ENCODE measurements at regions not wholly inside any gene's neighbourhood (a gene's known extent, or its start where the extent isn't known, plus 50 kb on each side); places are given as distances from the start of the nearest gene placed in this dataset.

GRCh38 chr15:62964251-62964650 is 78.3 kb upstream of the TPM1 start:
- Histone ChIP-seq H2AK5ac (ENCODE audit: low read depth, low read length) (no peak overlapping the region), H3K4me2 (ENCODE audit: insufficient read depth, low read length, poor library complexity, severe bottlenecking) (no peak overlapping the region), H2BK5ac (ENCODE audit: low read length) (no peak overlapping the region), H2BK15ac (ENCODE audit: low read length) (no peak overlapping the region), H3K9me3 (replicated peaks in 1 of 2; ENCODE audit: control insufficient read depth in 2 of 2, insufficient read depth in 1 of 2, low read depth in 1 of 2, low read length in 2 of 2) (no peaks in the 10 kb centered on the region), H3K79me1 (ENCODE audit: low read depth, low read length) (no peaks in the 10 kb centered on the region), H3K36me3 (replicated peaks in 1 of 2; ENCODE audit: control insufficient read depth in 2 of 2, insufficient read depth in 2 of 2, low read length in 2 of 2) (no peaks in the 10 kb centered on the region), H2AFZ (ENCODE audit: low read length) (no peak overlapping the region), H4K91ac (ENCODE audit: low read depth, low read length, poor library complexity) (no peak overlapping the region), H3K9ac (ENCODE audit: low read depth, low read length, poor library complexity) (no peak overlapping the region), H3K18ac (ENCODE audit: low read length) (no peak overlapping the region), H3K23ac (ENCODE audit: low read depth, low read length, poor library complexity) (no peak overlapping the region), H4K8ac (ENCODE audit: low read depth, low read length) (no peak overlapping the region), H3K27me3 (ENCODE audit: control insufficient read depth in 3 of 3, insufficient read depth in 3 of 3, low read depth in 1 of 3, low read length in 3 of 3) (no peaks in the 10 kb centered on the region), H2BK12ac (ENCODE audit: low read length) (no peak overlapping the region), H3K4me1 (ENCODE audit: control insufficient read depth in 2 of 2, insufficient read depth in 1 of 2, low read depth in 1 of 2, low read length in 2 of 2) (peaks cover 4 to 17% of the 10 kb centered on the region in 2 donors), H3K4ac (ENCODE audit: low read length) (no peak overlapping the region), H3K4me3 (ENCODE audit: low read length in 2 of 2) (no peak overlapping the region), H2BK120ac (ENCODE audit: low read depth, low read length) (no peak overlapping the region), H3K27ac (replicated peaks; ENCODE audit: low read length) (no peak overlapping the region), H3K14ac (ENCODE audit: low read length) (no peak overlapping the region)
- no CpG with 5 or more reads among the region's 5 CpGs for WGBS, 2 donors (ENCODE audit: extremely low coverage in 2 of 2, insufficient read length in 2 of 2, insufficient replicate concordance in 1 of 2)
- DNase-seq (ENCODE audit: low spot score) = no peak

- DNase-seq (ENCODE audit: low spot score) = no peak
- Histone ChIP-seq H3K4me3 (ENCODE audit: low read length in 2 of 2) (no peak overlapping the region), H2AK5ac (ENCODE audit: low read depth, low read length) (no peak overlapping the region), H3K4ac (ENCODE audit: low read length) (no peak overlapping the region), H3K23ac (ENCODE audit: low read depth, low read length, poor library complexity) (no peak overlapping the region), H2AFZ (ENCODE audit: low read length) (no peak overlapping the region), H3K14ac (ENCODE audit: low read length) (no peak overlapping the region), H3K27ac (replicated peaks; ENCODE audit: low read length) (no peak overlapping the region), H2BK5ac (ENCODE audit: low read length) (no peak overlapping the region), H3K9ac (ENCODE audit: low read depth, low read length, poor library complexity) (no peak overlapping the region), H3K36me3 (replicated peaks in 1 of 2; ENCODE audit: control insufficient read depth in 2 of 2, insufficient read depth in 2 of 2, low read length in 2 of 2) (no peaks in the 10 kb centered on the region), H2BK120ac (ENCODE audit: low read depth, low read length) (no peak overlapping the region), H3K79me1 (ENCODE audit: low read depth, low read length) (no peaks in the 10 kb centered on the region), H2BK12ac (ENCODE audit: low read length) (no peak overlapping the region), H3K18ac (ENCODE audit: low read length) (no peak overlapping the region), H3K4me1 (ENCODE audit: control insufficient read depth in 2 of 2, insufficient read depth in 1 of 2, low read depth in 1 of 2, low read length in 2 of 2) (peaks cover 1 to 17% of the 10 kb centered on the region in 2 donors), H3K27me3 (ENCODE audit: control insufficient read depth in 3 of 3, insufficient read depth in 3 of 3, low read depth in 1 of 3, low read length in 3 of 3) (no peaks in the 10 kb centered on the region), H2BK15ac (ENCODE audit: low read length) (no peak overlapping the region), H3K4me2 (ENCODE audit: insufficient read depth, low read length, poor library complexity, severe bottlenecking) (no peak overlapping the region), H4K8ac (ENCODE audit: low read depth, low read length) (no peak overlapping the region), H3K9me3 (replicated peaks in 1 of 2; ENCODE audit: control insufficient read depth in 2 of 2, insufficient read depth in 1 of 2, low read depth in 1 of 2, low read length in 2 of 2) (peaks cover 0 to 2% of the 10 kb centered on the region in 2 donors), H4K91ac (ENCODE audit: low read depth, low read length, poor library complexity) (no peak overlapping the region)
- no CpG with 5 or more reads among the region's 4 CpGs for WGBS, 2 donors (ENCODE audit: extremely low coverage in 2 of 2, insufficient read length in 2 of 2, insufficient replicate concordance in 1 of 2)
Observed at GRCh38 chr15:62966294-62967078, 76.1 kb upstream of the TPM1 start.

GRCh38 chr15:62968699-62969098 is 73.8 kb upstream of the TPM1 start:
- no CpG with 5 or more reads among the region's 7 CpGs for WGBS, 2 donors (ENCODE audit: extremely low coverage in 2 of 2, insufficient read length in 2 of 2, insufficient replicate concordance in 1 of 2)
- H3K14ac ChIP-seq (ENCODE audit: low read length) = no peak overlapping the region
- no peak overlapping the region for H4K91ac ChIP-seq (ENCODE audit: low read depth, low read length, poor library complexity)
- peaks cover 0 to 4% (median 0%) of the 10 kb centered on the region in 3 experiments for H3K27me3 ChIP-seq (ENCODE audit: control insufficient read depth in 3 of 3, insufficient read depth in 3 of 3, low read depth in 1 of 3, low read length in 3 of 3)
- no peak overlapping the region for H4K8ac ChIP-seq (ENCODE audit: low read depth, low read length)
- no peaks in the 10 kb centered on the region for H3K79me1 ChIP-seq (ENCODE audit: low read depth, low read length)
- no peak overlapping the region for H3K4me2 ChIP-seq (ENCODE audit: insufficient read depth, low read length, poor library complexity, severe bottlenecking)
- no peak overlapping the region for H2AK5ac ChIP-seq (ENCODE audit: low read depth, low read length)
- H2BK5ac ChIP-seq (ENCODE audit: low read length) = no peak overlapping the region
- H3K9me3 ChIP-seq (replicated peaks in 1 of 2; ENCODE audit: control insufficient read depth in 2 of 2, insufficient read depth in 1 of 2, low read depth in 1 of 2, low read length in 2 of 2) = peaks cover 0 to 2% of the 10 kb centered on the region in 2 donors
- H2BK120ac ChIP-seq (ENCODE audit: low read depth, low read length) = no peak overlapping the region
- H3K9ac ChIP-seq (ENCODE audit: low read depth, low read length, poor library complexity) = no peak overlapping the region
- H3K18ac ChIP-seq (ENCODE audit: low read length) = no peak overlapping the region
- DNase-seq (ENCODE audit: low spot score) = no peak
- H3K4me1 ChIP-seq (ENCODE audit: control insufficient read depth in 2 of 2, insufficient read depth in 1 of 2, low read depth in 1 of 2, low read length in 2 of 2) = peaks cover 1 to 8% of the 10 kb centered on the region in 2 donors
- no peak overlapping the region for H2BK15ac ChIP-seq (ENCODE audit: low read length)
- H2BK12ac ChIP-seq (ENCODE audit: low read length) = no peak overlapping the region
- no peak overlapping the region for H3K27ac ChIP-seq (replicated peaks; ENCODE audit: low read length)
- no peaks in the 10 kb centered on the region for H3K36me3 ChIP-seq (replicated peaks in 1 of 2; ENCODE audit: control insufficient read depth in 2 of 2, insufficient read depth in 2 of 2, low read length in 2 of 2)
- no peak overlapping the region for H3K23ac ChIP-seq (ENCODE audit: low read depth, low read length, poor library complexity)
- H2AFZ ChIP-seq (ENCODE audit: low read length) = peak overlapping the region; percentile 19
- no peak overlapping the region for H3K4ac ChIP-seq (ENCODE audit: low read length)
- no peak overlapping the region for H3K4me3 ChIP-seq (ENCODE audit: low read length in 2 of 2)

GRCh38 chr15:62969442-62970089 is 73.0 kb upstream of the TPM1 start:
- no peak overlapping the region for H4K91ac ChIP-seq (ENCODE audit: low read depth, low read length, poor library complexity)
- H2AK5ac ChIP-seq (ENCODE audit: low read depth, low read length) = no peak overlapping the region
- no peak overlapping the region for H3K18ac ChIP-seq (ENCODE audit: low read length)
- H3K27ac ChIP-seq (replicated peaks; ENCODE audit: low read length) = no peak overlapping the region
- H2BK5ac ChIP-seq (ENCODE audit: low read length) = no peak overlapping the region
- no peak overlapping the region for H3K4ac ChIP-seq (ENCODE audit: low read length)
- DNase-seq (ENCODE audit: low spot score) = no peak
- no peak overlapping the region for H4K8ac ChIP-seq (ENCODE audit: low read depth, low read length)
- H3K14ac ChIP-seq (ENCODE audit: low read length) = no peak overlapping the region
- no peaks in the 10 kb centered on the region for H3K79me1 ChIP-seq (ENCODE audit: low read depth, low read length)
- WGBS, 2 donors (ENCODE audit: extremely low coverage in 2 of 2, insufficient read length in 2 of 2, insufficient replicate concordance in 1 of 2) = no CpG with 5 or more reads among the region's 1 CpG
- H2AFZ ChIP-seq (ENCODE audit: low read length) = no peak overlapping the region
- H2BK15ac ChIP-seq (ENCODE audit: low read length) = no peak overlapping the region
- H3K27me3 ChIP-seq (ENCODE audit: control insufficient read depth in 3 of 3, insufficient read depth in 3 of 3, low read depth in 1 of 3, low read length in 3 of 3) = peaks cover 0 to 6% (median 0%) of the 10 kb centered on the region in 3 experiments
- H3K4me2 ChIP-seq (ENCODE audit: insufficient read depth, low read length, poor library complexity, severe bottlenecking) = no peak overlapping the region
- no peak overlapping the region for H3K23ac ChIP-seq (ENCODE audit: low read depth, low read length, poor library complexity)
- H3K36me3 ChIP-seq (replicated peaks in 1 of 2; ENCODE audit: control insufficient read depth in 2 of 2, insufficient read depth in 2 of 2, low read length in 2 of 2) = no peaks in the 10 kb centered on the region
- H2BK12ac ChIP-seq (ENCODE audit: low read length) = no peak overlapping the region
- no peak overlapping the region for H3K9ac ChIP-seq (ENCODE audit: low read depth, low read length, poor library complexity)
- no peak overlapping the region for H3K4me3 ChIP-seq (ENCODE audit: low read length in 2 of 2)
- peaks cover 0 to 2% of the 10 kb centered on the region in 2 donors for H3K9me3 ChIP-seq (replicated peaks in 1 of 2; ENCODE audit: control insufficient read depth in 2 of 2, insufficient read depth in 1 of 2, low read depth in 1 of 2, low read length in 2 of 2)
- no peak overlapping the region for H2BK120ac ChIP-seq (ENCODE audit: low read depth, low read length)
- H3K4me1 ChIP-seq (ENCODE audit: control insufficient read depth in 2 of 2, insufficient read depth in 1 of 2, low read depth in 1 of 2, low read length in 2 of 2) = peaks cover 2 to 3% of the 10 kb centered on the region in 2 donors
